Calu3 (cell line): ENCODE measurements at regions not wholly inside any gene's neighbourhood (a gene's known extent, or its start where the extent isn't known, plus 50 kb on each side); places are given as distances from the start of the nearest gene placed in this dataset.

Source experiments
- BruUV-seq: library from RNA; stranded (reverse); fragments of 400-500 nt; replicated peaks from 2 replicates; lab custom pipeline; 2021; lab: Mats Ljungman, UMichigan
- CTCF ChIA-PET: fragments of 300-600 bp; sonication (Branson Sonifier 250); formaldehyde crosslinking; loops from one replicate; lab custom pipeline; 2022; ENCODE audit warnings: antibody characterized with exemption; lab: Charles Lee
- DNase-seq: peaks from one replicate; pipeline ENCODE4 v3.0.0; 2022
- H3K27ac Mint-ChIP-seq: one replicate; pipeline ENCODE4 v1.8.0; 2022; ENCODE audit warnings: mixed read lengths; ENCODE audit not compliant: unreplicated experiment
- H3K27me3 Mint-ChIP-seq: one replicate; pipeline ENCODE4 v1.8.0; 2022; ENCODE audit warnings: mixed read lengths; ENCODE audit not compliant: unreplicated experiment
- H3K36me3 Mint-ChIP-seq: one replicate; pipeline ENCODE4 v1.8.0; 2022; ENCODE audit warnings: mild to moderate bottlenecking, moderate library complexity, mixed read lengths; ENCODE audit not compliant: insufficient read depth, unreplicated experiment
- H3K4me1 Mint-ChIP-seq: one replicate; pipeline ENCODE4 v1.8.0; 2022; ENCODE audit warnings: mild to moderate bottlenecking, low read depth, mixed read lengths; ENCODE audit not compliant: unreplicated experiment
- H3K4me3 Mint-ChIP-seq: one replicate; pipeline ENCODE4 v1.8.0; 2022; ENCODE audit warnings: mild to moderate bottlenecking, low read depth, moderate library complexity, mixed read lengths; ENCODE audit not compliant: unreplicated experiment
- H3K9me3 Mint-ChIP-seq: one replicate; pipeline ENCODE4 v1.8.0; 2022; ENCODE audit warnings: low read depth, mixed read lengths; ENCODE audit not compliant: unreplicated experiment
- CTCF ChIP-seq: fragments of 200-600 bp; IDR thresholded peaks from one replicate; pipeline ENCODE4 v1.8.0; 2022; ENCODE audit warnings: antibody characterized with exemption; ENCODE audit not compliant: unreplicated experiment
- intact Hi-C: fragments of 100-400 bp; cut with micrococcal nuclease; formaldehyde crosslinking; loops from one replicate; pipeline ENCODE4 v1.10.0; 2022; ENCODE audit not compliant: unreplicated experiment

GRCh38 chr2:11891028-11891427, 144.6 kb downstream of the LPIN1 start:
- no peak for DNase-seq
- no TSS peak for BruUV-seq
- TF ChIP-seq CTCF: no peak
- no peaks in the 10 kb centered on the region for H3K36me3 Mint-ChIP-seq
- peaks cover 7% of the 10 kb centered on the region for H3K27me3 Mint-ChIP-seq
- intact Hi-C loops: no loop called here
- H3K4me1 Mint-ChIP-seq: no peaks in the 10 kb centered on the region
- no peak overlapping the region for H3K4me3 Mint-ChIP-seq
- H3K9me3 Mint-ChIP-seq: peaks cover 9% of the 10 kb centered on the region
- CTCF ChIA-PET: no interaction called here
- no peak overlapping the region for H3K27ac Mint-ChIP-seq

DNA sequence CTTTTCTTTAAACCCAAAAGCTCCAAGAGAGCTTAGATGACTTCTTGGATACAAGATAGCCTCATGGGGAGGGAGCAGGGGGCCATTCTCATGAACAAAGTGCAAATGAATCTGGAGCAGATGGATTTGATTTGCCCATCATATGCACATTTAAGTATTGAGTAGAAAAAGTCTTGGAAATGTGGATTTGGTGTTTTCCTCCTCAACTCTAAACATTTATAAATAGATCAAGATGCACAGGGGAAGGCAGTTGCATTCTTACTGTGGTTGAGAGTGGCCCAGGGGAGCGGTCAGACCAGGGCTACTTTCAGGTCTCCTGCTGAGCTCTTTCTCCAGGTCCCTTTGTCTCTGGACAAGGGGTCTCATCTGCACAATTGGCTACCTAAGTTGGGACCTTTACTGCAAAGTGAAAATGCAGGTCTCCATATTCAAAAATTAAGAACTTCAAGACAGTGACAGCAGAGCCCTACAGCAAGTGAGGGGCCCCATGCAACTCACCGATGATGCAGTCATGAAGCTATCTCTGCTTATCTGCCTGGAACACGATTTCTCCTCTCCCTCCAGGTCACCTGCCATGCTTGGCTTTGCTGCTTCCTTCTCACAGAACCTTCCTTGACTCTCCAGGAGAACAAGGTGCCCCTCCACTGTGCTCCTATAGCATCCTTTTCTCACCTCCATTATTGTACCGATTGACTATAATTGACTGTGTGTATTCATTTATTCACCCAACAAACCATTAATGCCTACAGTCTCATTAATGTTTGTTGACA, 145.4 kb downstream of the LPIN1 start:
- no peak overlapping the region for H3K4me3 Mint-ChIP-seq
- CTCF ChIA-PET: no interaction called here
- peaks cover 6% of the 10 kb centered on the region for H3K9me3 Mint-ChIP-seq
- no peaks in the 10 kb centered on the region for H3K36me3 Mint-ChIP-seq
- BruUV-seq: no TSS peak
- intact Hi-C loops: no loop called here
- H3K4me1 Mint-ChIP-seq: no peaks in the 10 kb centered on the region
- no peak for DNase-seq
- H3K27ac Mint-ChIP-seq: no peak overlapping the region
- H3K27me3 Mint-ChIP-seq: no peaks in the 10 kb centered on the region
- TF ChIP-seq CTCF: no peak

GRCh38 chr2:11896386-11896785, 150.0 kb downstream of the LPIN1 start:
- intact Hi-C loops: no loop called here
- Mint-ChIP-seq H3K4me3 (no peak overlapping the region), H3K4me1 (no peaks in the 10 kb centered on the region), H3K36me3 (no peaks in the 10 kb centered on the region), H3K27ac (no peak overlapping the region), H3K9me3 (peaks cover 3% of the 10 kb centered on the region), H3K27me3 (peaks cover 19% of the 10 kb centered on the region)
- no peak for TF ChIP-seq CTCF
- no TSS peak for BruUV-seq
- CTCF ChIA-PET: no interaction called here
- DNase-seq: no peak

DNA sequence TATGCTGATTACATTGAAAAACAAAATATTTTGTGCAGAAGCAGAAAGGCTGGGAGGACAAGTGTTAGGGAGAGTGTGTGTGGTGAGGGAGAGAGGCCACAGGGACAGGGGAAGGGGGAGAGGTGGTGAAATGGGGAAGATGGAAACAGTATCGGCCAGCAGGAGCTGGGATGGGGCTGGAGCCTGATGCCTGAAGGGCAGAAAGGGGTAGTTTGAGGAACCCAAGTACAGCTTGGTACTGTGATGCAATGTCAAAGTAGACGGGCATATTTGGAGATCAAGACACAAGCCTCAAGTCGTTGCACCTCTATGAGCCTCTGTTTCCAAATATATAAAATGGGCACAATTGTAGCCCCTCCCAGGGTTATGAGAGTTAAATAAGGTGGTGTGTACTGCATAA, 152.1 kb downstream of the LPIN1 start:
- Mint-ChIP-seq H3K4me3 (no peak overlapping the region), H3K9me3 (peaks cover 2% of the 10 kb centered on the region), H3K27ac (no peak overlapping the region), H3K4me1 (no peaks in the 10 kb centered on the region), H3K36me3 (no peaks in the 10 kb centered on the region), H3K27me3 (peaks cover 41% of the 10 kb centered on the region)
- TF ChIP-seq CTCF: no peak
- no TSS peak for BruUV-seq
- CTCF ChIA-PET: no interaction called here
- intact Hi-C loops: no loop called here
- DNase-seq: no peak
